ENCODE measurements at regions not wholly inside any gene's neighbourhood (a gene's known extent, or its start where the extent isn't known, plus 50 kb on each side); places are given as distances from the start of the nearest gene placed in this dataset.
A peak's percentile ranks its signal among the peaks of the same experiment; 100 is the strongest.

DNA sequence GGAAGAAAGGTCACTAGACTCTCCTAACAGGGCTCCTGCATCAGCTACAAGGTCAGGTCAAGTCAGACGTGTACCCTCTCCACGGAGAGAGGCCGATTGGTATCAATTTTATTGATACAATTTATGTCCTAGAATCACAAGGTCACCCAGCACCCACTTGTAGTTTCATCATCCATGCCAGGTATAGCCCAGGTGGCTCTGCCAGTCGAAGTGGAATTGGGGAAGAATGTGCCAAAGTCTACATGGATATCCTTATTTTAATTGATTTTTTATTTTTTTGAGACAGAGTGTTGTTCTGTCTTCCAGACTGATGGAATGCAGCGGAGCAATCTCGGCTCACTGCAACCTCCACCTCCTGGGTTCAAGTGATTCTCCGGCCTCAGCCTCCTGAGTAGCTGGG, 334.1 kb downstream of the SHANK2 start:
- no peak for DNase-seq (ENCODE audit: low read depth)

DNA sequence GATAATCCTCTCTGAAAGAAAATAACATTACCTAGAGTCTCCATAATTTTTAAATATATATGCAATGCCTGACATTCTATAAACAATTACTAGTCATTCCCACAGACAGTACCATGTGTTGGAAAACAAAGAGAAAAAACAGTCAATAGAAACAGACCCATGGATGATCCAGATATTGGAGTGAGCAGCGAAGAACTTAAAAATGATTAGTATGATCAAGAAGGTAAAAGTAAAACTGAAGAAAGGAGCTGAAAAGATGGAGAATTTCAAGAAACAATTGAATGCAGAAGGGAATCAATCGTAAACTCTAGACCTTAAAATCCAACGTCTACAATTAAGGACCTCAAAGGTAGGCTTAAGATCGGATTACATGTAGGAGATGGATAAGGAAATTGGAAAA, 330.6 kb downstream of the SHANK2 start:
- no peak for DNase-seq (ENCODE audit: low read depth)

DNA sequence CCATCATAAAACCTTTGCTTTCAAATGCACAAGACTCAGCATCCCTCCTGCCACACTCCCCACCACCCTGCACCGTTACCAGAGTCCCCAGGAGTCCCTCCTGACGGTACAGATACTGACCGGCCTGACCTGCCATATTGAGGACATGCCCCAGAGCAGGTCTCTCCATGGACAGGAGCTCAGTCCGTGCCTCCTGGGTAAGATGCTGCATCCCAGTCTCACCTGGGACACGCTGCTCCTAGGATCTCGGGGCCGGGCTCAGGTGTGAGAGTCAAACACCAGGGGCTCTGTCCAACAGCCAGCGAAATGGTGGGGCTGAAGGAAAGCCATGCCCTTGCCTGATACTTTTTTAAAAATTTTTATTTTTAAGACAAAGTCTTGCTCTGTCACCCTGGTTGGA, 328.3 kb downstream of the SHANK2 start:
- DNase-seq (ENCODE audit: low read depth) = no peak

DNA sequence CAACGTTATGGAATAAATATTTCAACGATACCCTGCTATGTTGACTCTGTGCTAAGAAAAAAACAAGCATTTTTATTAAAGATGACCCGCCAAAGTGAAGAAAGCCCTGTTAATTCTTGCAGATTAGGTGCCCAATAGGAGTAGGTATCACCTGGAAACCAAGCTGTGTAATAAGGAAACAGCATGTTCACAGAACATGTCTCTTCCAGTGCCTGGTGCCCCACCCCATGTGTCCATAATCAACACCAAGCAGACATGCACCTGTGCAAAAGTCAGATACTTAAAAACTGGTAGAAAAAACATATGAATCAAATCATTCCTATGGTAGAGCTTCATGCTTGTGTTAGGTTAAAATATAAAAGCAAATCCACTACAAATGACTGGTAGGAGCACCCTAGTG, 327.1 kb downstream of the SHANK2 start:
- DNase-seq (ENCODE audit: low read depth) = no peak

DNA sequence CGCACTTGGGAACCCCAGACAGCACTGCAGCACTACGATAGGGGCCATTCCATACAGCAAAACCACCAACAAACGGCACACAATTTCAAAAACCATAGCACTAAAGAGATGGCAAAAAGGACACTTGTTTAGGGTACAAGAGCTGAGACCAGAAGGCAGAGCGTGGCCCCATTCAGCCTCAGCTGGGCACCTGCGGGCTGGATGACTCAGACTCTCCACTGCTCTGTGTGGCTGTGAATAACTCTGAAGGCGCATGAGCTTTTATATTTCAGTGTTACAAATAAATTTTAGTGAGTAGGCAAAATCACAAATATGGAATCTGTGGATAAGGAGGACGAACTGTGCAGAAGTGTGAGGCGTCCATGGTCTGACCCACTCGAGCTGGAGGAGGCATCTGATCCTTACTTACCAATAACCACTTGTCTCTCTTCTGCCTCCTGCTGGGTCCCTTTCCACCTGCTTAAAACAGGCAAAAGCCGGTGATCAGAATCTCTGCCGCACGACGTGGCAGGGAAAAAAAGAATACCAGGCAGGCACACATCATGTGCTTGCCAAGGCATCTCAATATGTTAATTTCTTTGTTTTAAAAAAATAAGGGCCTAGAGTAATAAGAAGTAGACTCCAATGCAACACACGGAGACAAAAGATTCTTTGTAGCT, 325.7 kb downstream of the SHANK2 start:
- DNase-seq (ENCODE audit: low read depth) = no peak

DNA sequence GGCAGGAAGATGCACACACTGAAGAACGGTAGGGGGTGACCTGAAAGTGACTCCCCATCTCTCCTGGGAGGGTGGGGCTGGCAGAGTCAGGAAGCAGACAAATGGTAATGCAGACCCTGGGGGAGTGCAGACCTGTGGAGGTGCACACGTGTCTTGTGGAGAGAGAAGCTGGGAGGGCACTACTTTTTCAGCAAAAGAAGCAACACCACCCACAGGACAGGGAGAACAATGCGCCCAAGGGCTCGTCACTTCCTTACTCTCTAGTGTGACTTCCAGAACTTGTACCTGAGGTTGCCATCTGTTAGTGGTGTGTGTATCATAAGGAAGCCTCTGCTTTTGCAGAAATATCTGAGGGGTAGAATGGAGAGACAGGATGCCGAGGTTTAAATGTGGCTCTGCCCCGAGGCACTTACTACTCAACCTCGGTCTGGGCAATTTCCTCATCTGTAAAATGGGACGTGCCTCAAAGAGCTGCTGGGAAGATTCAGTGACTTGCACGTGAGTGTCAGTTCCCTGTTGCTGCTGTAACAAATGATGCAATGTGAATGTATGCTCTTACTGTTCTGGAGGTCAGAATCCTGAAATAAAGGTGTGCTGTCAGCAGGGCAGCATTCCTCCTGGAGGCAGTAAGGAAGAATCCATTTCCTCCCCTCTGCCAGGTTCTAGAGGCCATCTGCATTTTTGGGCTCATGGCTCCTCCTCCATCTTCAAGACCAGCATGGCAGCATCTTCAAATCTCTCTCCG, 323.4 kb downstream of the SHANK2 start:
- DNase-seq (ENCODE audit: low read depth) = no peak

DNA sequence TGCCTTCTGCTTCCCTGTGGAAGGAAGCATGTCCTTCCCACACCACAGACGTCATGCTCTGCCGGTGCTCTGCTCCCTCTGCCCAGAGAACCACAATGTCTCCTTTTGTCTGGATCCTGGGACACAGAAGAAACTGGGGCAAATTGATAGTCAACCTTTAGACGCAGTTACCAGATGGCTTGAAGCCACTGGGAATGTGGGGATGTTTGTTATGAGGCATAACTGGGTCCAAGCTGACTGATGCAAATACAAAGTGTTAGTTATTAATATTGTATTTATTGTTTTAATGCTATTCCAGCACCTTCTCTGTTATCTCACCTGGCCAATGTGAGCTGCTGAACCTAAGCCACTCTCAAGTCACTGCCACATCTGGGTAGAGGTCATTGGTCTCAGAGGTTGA, 322.2 kb downstream of the SHANK2 start:
- DNase-seq (ENCODE audit: low read depth) = no peak

DNA sequence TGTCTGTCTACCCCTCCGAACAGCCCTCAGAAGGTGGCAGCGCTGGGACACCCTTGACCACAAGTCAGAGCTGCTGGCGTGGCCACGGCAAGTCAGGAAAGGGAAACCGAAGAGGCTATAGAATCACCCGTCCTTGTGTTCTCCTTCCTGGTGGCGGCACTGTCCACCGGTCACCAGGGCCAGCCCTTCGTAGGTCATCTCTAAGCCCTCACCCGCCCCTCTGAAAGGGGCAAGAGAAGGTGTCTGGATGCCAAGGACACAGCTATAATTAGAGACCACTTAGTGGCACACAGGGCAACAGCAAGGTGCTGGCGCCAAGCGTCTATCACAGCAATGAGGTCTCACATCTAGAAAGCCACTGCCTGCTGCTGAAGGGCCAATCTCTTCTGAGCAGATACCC, 320.9 kb downstream of the SHANK2 start:
- no peak for DNase-seq (ENCODE audit: low read depth)

DNA sequence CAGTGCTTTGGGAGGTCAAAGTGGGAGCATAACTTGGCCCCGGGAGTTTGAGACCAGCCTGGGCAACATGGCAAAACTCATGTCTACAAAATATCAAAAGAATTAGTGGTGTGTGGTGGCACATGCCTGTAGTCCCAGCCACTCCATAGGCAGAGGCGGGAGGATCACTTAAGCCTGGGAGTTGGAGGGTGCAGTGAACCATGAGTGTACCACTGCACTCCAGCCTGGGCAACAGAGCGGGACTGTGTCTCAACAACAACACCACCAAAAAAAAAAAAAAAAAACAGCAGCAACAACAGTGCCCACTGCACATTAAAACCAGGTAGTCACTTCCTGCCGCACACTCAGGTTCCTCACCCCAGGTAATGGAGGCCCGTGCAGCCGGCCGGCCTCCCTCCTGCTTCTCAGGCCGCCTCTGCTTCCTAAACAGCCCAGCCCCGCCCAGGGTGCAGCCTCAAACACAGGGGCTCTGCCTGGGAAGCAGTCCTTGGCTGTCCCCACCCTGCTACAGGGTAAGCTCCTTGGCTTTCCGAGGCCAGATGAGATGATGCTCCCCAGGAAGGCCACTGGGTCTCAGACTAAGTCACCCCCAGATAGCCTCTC, 318.3 kb downstream of the SHANK2 start:
- no peak for DNase-seq (ENCODE audit: low read depth)

DNA sequence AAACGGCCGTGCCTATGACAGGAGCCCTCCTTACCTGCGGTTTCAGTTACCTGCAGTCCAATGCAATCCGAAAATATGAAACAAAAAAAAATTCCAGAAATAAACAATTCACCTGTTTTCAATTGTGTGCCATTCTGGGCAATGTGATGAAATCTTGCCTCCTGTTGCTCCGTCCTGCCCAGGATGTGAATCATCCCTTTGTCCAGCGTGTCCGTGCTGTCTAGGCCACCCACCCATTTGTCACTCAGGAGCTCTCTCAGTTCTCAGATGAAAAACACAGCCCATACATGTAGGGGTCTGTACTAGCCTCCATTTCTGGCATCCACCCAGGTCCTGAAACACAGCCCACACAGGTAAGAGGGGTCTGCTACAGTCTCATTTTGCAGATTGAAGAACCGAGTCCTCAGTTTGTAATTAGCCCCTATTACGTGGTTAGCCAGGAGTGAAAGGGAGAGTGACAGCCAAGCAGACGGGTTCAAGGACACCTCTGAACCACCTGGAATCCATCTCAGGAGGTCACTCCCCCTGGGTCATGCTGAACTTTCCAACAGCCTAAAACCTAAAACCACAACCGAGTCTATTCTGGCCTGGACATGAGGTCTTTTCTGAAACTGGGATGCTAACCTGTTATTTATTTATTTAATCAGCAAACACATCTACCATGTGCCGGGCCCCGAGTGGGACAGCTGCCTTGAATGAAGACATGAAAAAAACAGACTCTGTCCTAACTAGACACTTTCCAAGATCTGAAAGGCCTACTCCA, 317.2 kb downstream of the SHANK2 start:
- peak; percentile 7 for DNase-seq (ENCODE audit: low read depth)

DNA sequence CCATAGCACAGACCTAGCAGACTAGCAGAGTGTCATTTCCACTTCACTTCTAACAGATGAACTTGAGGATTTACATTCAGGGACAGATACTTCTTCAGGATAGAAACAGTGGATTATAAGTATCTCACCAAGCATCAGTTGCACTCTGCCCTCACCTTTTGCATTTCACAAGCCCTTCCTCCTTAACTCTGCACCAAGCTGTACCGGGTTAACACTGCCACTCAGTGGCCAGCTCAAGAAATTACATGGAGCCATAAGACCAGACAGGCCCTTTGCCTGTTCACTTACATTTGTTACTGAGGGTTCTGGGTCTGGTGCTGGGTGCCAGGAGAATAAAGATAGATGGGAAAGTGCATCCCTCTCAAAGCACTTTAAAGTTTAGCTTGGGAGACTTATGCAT, 309.8 kb downstream of the SHANK2 start:
- DNase-seq (ENCODE audit: low read depth) = no peak

DNA sequence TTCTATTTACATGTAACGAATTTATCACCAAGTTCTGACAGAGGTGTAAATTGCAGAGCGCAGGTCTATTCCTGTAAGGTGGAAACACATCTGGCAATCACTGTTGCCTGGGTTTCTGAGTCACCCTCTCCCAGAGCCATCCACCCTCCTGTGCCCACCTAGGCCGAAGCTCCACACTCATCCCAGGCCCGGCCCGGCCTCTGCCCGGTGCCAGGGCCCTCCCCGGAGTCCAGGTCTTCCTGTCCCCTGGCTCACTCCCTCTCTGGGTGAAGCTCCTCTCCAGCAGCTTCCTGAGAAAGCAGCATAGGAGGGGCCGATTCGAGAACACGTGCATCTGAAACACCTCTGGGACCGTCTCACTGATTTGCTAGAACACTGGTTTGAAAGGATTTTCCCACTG, 308.2 kb downstream of the SHANK2 start:
- DNase-seq (ENCODE audit: low read depth) = no peak

DNA sequence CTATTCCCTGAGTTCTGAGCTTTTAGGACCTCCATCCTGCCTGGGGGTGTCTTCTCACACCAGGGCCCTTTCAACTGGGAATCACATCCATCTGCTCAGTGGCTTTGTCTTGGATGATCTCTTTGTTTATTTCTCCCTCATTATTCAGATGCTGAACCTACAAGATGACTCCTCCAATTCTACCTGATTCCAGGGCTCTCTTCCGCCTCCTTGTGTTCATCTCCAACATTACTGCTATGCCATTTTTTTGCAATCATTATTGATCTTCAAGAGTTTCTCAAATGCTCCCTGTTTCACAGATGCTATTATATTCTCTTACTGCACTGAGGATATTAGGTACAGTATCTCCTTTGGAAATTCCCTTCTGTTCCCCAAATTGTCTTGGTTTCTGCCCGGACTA, 307.7 kb downstream of the SHANK2 start:
- DNase-seq (ENCODE audit: low read depth) = no peak

DNA sequence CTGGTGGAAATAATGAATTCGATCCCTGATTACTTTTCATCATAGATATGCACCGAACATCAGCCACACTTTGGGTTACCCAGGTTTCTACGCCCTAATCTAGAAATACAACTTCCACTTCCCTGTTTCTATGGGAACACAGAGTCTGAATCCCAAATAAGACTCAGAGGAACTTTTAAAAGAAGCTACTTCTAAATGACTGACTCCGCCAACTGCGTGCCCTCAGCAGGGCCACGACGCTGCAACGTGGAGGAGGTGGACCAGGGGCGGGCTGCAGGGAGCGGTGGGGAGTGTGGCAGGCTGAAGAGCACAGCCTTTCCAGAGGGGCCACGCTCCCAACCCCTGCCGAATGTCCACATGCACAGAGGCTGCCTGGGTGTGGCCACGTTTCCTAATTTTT, 304.0 kb downstream of the SHANK2 start:
- DNase-seq (ENCODE audit: low read depth) = no peak

DNA sequence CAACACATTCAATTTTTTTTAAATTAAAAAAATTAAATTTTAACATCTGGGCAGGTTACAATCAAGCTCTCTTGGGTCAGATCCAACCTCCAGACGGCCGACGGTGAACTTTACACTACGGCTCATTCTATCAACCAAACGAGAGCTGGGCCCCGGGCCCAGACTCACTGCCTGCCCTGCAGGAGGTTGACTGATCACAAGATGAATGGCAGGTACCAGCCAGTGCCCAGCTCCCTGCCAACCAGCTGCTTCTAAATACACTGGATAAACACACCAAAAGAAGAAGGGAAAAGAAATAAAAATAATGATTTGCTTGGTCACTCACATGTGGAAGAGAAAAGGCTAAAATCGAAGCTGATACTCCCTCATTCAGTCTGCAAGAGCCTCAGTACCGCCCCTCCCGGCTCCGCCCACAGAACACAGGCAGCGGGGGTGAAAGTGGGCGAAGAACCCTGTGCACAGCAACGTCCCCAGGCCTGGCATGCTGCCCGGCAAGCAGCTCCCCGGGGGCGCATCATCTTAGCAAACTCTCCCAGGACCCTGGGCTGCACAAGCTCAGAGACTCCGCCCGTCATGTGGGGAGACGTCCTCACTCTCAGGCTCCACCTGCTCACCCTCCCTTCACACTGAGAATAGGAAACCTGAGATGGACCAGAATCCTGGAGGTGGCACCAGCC, 303.4 kb downstream of the SHANK2 start:
- DNase-seq (ENCODE audit: low read depth) = no peak

DNA sequence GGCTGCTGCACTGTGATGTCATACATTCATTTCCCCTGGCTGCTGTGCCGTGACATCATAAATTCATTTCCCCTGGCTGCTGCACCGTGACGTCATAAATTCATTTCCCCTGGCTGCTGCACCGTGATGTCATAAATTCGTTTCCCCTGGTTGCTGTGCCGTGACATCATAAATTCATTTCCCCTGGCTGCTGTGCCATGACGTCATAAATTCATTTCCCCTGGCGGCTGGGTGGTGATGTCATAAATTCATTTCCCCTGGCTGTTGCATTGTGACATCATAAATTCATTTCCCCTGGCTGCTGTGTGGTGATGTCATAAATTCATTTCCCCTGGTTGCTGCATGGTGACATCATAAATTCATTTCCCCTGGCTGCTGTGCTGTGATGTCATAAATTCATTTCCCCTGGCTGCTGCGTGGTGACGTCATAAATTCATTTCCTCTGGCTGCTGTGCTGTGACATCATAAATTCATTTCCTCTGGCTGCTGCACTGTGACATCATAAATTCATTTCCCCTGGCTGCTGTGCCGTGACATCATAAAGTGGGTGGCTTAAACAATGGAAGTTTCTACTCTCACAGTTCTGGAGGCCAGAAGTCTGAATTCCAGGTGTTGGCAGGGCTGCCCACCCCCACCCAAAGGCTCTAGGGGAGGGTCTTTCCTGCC, 301.1 kb downstream of the SHANK2 start:
- DNase-seq (ENCODE audit: low read depth) = no peak

DNA sequence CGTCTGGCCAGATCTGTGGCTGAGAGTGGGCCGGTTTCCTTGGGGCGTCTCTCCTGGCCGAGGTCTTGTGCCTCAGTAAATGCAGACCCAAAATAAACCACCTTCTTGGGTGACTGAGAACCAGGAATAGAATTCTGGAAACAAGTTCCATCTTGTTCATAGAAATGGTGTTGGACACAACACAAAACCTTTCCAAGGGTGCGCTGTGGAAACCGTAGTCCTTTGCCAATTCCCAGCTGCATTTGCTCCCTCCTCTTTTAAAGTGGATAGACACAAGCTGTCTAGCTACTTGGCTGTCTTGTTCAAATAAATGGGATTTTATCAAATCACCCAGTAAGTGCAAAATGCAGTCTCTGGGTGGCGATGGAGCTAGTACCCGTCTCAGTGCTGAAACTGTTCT, 300.2 kb downstream of the SHANK2 start:
- no peak for DNase-seq (ENCODE audit: low read depth)

DNA sequence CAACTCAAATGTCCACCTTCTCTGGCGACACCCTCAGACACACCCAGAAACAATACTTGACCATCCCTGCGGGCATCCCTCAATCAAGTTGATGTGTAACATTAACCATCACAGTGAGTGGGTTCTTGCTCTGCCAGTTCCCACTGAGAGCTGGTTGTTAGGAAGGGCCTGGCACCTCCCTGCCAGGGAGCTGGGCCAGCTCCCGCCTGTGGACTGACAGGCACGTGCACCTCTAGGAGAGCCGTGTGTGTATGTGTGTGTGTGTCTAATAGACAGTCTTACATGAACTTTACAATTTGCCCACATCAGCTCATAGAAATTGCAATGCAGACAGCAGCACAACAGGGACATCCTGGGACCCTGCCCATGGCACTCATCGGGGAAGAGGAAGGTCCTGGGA, 298.7 kb downstream of the SHANK2 start:
- DNase-seq (ENCODE audit: low read depth) = no peak

DNA sequence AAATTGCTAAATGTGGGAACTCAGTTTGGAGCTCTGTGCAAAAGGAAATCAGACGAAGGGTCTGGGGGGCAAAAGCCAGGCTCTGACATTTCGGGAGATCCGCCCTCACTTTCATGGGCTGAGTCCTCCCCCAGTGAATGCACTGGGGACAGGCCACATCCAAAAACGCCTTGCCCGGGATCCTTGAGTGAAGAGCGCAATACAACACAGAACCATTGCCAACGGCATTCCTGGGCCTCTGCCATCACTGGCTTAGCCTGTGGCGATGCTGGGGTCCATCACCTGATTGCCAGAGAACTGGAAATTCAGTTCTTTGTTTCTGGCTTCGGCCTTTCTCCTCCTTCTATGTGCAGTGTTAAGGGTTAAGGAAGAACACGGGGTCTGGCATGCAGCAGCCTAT, 297.9 kb downstream of the SHANK2 start:
- DNase-seq (ENCODE audit: low read depth) = no peak

Data from HT1080 (cell line).